Globus pallidus (tissue), 1 donor: ENCODE measurements at regions not wholly inside any gene's neighbourhood (a gene's known extent, or its start where the extent isn't known, plus 50 kb on each side); places are given as distances from the start of the nearest gene placed in this dataset.
A peak's percentile ranks its signal among the peaks of the same experiment; 100 is the strongest.
"Not testable (repeated sequence)": the region's sequence is repeated elsewhere in the genome, so short reads cannot be mapped to it uniquely, and the experiment has no call there.

Source experiments
- DNase-seq: peaks from one replicate; pipeline ENCODE4 v3.0.0-alpha.2; 2015; ENCODE audit warnings: low spot score

DNA sequence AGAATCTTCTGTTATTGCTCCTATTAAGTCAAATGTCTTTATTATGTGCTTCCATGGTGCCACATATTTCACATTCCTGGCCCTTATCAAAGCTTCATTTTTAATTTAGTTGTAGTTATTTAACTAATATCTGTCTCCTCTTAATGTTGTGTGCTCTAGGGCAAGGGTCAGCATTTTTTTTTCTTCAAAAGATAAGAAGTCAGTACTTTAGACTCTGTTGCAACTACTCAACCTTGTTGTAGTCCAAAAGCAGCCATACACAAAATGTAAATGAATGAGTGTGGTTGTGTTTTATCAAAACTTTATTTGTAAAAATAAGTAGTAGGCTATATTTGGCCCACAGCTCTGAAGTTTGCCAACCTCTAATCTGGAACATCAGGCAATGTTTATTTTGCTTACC lies 394.7 kb upstream of the CBLB start:
- DNase-seq = no peak

DNA sequence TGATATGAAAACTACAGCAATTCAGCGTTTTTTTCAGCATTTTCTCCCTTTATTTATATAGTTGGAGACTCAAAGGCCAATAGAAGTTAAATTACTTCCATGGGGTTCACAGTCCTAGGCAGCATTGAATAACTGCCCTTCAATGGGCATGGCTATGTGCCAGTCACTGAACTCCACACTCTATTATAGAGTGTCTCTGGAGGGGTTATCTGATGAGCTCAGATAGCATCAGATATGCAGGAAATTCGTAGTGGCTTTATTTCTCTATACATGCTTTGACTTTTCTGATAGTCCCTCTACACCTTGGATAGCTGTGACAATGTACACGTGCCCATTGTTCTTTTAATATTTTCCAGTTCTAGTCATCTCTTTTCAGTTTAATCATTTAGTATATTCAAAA lies 396.9 kb upstream of the CBLB start:
- DNase-seq = no peak

DNA sequence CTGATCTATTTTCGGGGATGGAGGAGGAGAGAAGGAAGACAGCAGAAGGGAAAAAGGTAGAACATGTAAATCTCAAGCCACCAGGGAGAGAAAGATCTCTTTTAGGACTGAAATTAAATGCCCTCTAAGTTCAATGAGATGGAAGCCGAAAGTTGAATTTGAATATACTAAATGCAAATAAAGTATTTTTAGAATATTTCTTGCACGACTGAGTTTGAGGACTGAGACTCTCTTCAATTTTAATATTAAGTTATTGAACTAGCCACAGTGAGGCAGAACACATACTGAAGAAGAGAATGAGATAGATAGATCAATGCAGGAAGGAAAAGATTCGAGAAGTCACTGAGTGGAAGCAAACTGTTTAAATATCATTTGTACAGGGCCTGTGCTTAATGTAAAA lies 399.9 kb upstream of the CBLB start:
- no peak for DNase-seq

DNA sequence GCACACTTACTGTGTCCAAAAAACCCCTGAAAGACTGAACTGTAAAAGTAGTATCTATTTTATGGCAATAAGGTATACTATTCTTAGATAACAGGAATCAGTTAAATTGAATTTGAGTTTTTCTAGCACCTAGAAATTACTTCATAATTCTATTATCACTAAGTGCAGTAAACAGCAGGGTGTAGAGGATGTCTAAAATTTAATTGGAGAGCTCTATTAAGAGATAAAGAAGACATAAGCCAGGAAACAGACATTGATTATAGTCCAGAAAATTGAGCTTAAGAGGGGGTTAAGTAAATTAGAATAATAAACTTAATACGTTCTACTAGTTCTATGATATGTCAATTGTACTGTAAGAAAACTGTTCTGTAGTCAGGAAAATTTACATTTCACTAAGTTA lies 403.5 kb upstream of the CBLB start:
- DNase-seq = no peak

DNA sequence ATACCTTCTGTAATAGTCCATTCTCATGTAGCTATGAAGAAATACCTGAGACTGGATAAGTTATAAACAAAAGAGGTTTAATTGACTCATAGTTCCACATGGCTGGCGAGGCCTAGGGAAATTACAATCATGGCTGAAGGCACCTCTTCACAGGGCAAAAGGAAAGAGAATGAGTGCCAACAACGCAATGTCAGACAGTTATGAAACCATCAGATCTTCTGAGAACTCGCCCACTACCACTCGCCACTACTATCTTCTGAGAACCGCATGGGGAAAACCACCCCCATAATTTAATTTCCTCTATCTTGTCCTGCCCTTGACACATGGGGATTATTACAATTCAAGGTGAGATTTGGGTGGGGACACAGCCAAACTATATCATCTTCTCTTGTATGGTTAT lies 406.8 kb upstream of the CBLB start:
- no peak for DNase-seq

DNA sequence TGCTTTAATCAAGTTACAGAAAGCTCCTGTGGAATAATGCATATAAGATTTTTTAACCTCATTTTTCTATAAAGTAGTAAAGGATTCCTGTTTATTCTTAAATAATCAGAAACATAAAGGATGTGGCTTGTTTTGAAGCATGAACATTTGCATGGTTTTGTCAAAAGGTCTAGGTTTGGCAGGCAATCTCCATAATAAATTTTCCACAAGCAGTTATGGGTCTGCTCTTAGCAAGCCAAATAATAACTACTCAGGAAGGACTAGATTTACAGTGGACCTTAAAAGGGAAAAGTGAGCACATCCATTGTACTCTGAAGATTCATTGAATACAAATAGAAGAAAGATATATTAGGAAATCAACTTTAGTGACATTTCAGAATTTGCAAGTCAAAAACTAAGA lies 407.3 kb upstream of the CBLB start:
- DNase-seq = no peak

DNA sequence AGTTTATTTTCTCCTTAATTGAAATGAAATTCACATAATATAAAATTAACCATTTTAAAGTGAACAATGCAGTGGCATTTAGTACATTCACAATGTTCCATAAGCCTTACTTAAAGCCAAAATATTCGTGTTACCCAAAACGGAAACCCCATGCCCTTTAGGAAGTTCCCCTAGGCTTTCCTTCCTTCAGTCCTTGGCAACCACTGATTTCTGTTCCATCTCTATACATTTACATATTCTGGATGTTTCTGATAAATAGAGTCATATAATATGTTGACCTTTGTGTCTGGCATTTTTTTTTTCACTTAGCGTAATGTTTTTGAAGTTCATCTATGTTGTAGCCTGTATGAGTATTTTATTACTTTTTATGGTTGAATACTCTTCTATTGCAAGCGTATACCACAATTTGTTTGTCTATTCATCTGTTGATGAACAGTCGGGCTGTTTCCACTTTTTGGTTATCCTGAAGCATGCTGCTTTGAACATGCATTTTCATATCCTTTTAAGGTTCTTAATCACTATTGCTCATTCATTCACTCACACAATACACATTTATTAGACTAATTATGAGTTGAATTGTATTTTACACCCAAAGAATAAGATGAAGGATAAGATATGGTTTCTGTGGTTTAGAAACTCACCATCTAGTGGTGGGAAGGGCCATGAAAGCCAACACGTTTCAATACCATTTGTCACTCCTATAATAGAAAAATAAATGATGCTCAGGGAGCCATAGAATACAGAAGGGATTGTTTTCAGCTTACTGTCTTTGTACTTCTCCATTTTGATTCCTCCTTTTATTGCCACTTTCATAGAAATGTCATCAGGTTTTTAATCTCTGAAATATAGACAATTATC lies 408.2 kb upstream of the CBLB start:
- DNase-seq = no peak

DNA sequence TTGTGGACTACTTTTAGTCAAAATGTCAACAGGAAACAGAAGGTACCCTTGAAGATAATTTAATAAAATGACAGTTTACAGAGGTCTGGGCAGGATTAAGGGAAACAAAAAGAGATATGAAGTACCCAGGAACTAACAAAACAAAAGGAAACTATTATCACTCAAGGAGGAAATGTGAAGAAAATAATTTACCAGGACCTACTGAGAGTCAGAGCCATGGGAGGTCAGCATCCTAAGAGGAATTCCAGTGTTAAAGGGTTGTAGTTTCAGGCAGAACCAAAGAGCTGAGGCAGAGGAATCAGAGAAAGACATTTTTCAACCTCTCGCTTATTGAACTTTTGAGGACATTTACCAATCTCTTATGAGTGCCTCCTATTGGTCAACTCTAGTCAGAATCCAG lies 408.9 kb upstream of the CBLB start:
- no peak for DNase-seq

DNA sequence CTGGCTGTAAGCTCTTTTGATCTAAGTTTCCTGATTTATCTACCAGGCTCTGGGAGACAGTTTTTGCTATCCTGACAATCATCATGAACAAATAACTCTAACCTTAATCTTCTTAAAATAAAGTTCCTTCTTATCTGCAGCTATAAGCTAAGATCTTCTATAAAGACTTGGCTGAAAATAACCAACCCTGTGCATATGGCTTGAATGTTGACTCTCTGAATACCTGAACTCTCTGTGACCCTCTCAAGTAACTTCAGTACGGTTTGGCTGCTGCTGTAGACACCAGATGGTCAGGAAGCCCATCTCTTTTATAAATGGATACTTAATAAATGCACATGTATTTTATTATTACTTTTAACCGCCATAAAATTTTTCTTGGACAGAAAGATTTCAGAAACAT lies 412.4 kb upstream of the CBLB start:
- no peak for DNase-seq

DNA sequence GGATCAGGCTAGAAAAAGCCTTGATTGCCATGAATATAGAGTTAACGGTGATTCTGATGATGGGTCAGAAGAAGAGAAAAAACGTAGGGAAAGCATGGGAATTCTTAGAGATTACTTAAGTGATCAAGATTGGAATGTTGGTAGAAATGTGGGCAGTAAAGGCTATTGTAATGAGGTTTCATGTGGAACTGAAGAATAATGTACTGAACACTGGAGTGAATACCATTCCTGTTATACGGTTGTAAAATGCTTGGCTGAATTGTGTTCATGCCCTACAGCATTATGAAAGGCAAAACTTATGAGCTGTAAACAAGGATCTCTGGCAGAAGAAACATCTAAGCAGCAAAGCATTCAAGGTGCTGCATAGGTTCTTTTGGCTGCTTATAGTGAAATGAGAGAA lies 414.1 kb upstream of the CBLB start:
- DNase-seq = no peak

DNA sequence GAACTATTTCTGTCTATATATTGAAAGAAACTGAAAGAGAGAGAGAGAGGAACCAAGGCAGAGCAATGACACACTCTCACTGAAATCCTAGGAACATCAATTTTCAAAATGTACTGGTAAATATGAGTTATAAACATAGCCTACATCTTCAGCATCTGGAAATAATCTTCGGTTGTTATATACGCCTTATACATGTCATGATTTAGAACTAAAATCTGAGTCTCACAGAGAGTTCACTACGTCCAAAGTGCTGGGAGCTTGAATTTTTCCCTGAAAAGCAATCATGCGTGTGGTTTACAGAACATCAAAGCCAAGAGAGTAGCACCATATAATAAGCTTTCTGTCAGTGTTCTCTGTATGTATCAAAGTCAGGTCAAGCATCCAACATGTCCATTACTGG lies 420.0 kb upstream of the CBLB start:
- DNase-seq = no peak

DNA sequence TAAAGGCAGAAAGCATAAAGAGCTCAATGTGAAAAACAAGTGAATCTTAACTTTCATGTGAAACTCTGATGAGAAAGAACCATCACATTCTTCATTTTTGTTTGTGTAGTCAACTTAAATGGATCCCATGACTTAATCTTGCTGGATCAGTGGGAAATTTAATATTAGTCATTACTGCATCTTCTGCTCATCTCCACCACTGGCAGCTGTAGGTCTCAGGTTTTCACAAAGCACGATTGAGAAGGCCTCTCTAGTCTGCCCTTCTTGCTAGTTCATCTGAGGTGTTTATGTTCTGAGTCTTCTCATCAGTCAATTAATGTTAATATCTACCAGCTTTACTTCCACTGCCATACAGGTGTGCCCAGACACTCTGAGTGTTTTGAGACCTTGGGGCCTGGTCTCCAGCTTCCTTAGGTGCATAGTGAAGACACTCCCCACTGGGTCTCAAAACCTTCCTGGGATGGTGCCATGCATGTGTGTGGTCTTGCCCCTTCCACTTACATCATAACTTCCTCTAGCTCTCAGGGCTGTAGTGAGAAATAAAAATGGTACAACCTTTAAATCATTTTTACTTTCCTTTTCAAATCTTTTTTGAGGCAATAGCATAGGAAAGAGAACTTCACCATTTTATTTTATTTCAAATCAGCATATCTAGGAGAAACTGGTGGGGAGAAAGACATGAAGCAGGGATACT lies 421.6 kb upstream of the CBLB start:
- DNase-seq = no peak

DNA sequence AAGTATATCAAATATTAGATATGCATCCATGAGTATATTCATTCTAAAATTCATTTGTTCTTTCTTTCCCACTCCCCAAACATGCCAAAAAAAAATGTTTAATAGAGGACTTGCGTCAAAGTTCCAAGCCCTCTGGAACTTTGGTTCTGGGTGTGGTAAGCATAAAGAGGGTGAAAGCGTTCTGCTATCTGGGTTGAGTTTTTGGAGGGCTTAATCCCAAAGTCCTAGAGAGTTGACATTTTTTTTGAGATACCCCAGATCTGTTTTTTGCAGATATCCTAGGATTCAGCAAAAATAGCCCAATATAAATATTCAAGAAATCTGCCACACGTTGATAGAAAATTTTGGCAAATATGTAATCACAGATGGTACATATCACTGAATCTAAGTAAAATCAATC lies 424.3 kb upstream of the CBLB start:
- no peak for DNase-seq

DNA sequence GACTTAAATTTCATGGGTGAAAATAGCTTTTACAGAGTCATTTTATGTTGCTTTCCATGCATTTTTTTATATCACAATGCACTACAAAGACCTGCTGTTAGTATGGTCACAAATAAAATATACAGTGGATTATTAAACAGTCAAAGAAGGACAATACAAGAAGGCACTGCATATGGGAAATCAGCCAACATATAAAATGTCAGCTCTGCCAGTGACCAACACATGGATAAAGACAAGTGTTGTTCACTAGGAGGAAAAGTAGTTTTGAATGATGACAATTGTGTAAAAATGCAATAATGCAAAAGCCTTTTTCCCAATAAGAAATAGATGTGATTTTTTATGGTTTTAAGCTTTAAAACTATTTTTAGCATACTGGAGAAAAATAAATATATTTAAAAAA lies 425.3 kb upstream of the CBLB start:
- DNase-seq = peak; percentile 24

DNA sequence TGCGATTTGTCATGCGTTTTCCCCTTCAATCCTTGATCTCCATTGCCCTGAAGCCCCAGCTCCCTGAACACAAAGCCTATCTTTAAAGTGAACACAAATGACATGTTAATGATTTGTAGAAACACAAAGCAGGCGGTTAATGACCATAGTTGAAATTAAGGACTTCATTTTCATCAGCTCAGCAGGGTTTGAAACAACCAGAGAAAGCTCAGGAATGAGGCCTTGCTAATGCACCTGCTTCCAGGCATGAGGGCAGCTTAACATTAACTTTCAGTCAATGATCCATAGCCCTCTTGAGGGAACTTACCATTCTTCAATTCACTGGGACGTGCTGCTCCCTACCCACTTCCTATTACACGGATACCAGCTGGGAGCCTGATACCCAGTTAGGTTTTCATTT lies 427.2 kb upstream of the CBLB start:
- DNase-seq = no peak

DNA sequence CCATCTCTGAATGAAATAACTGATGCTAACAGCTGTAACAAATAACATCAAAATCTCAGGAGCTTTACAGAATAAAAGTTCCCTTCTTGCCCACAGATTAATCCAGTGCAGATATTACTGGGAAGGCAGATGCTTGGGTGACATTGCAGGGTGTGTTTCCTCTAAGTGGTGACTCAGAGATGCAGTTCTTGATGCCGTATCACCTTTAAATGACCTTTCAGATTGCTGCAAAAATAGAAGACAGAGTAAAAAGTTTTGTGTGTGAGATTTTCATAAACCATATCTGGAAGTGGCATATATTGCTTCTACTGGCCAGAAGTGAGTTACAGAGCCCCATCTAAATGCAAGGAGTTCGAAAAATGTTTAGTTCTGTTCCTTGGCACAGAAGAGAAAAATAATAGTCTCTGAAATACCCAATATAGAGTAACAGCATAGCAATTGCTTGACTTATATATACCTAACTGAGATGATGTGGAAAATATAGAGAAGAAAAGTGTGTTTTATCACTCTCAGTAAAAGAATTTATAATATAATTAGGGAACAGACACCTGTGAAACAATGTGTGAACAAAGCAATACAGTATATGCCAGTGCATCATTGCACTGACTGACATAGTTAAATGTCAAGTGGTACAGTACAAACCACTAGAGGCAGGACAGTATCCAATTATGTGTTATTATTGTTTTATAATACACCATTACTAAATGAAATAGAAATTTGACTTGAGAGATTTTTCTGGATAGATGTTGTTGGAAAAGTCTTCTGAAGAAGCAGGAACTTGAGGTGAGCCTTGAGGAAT lies 430.7 kb upstream of the CBLB start:
- no peak for DNase-seq

DNA sequence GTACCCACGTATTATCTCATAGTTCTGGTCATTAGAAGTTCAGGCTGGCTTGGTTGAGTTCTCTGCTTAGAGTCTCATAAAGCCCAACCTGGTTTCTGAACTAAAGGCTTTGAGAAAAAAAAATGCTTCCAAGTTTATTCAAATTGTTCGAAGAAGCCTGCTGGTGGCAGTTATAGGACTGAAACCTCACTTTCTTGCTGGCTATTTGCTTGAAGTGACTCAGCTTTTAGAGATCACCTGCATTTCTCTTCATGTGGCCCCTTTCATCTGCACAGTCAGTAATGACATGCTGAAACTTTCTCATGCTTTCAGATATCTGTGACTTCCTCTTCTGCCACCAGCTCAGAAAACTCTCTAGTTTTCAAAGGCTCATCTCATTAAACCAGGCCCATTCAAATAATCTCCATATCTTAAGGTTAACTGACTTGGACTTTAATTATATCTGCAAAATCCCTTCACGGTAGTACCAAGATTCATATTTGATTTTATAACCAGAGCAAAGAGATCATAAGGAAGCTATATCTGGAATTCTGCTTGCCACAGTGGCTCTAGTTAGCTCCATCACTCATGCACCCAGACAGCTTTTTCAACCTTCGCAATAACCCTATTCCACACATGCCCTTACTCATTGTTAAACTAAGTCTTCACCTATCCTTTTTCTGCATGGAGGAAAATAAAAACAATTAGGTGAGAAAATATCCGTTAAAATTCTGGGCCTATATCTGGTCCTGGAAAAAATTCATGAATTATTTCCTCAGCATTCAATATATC lies 433.8 kb upstream of the CBLB start:
- no peak for DNase-seq

DNA sequence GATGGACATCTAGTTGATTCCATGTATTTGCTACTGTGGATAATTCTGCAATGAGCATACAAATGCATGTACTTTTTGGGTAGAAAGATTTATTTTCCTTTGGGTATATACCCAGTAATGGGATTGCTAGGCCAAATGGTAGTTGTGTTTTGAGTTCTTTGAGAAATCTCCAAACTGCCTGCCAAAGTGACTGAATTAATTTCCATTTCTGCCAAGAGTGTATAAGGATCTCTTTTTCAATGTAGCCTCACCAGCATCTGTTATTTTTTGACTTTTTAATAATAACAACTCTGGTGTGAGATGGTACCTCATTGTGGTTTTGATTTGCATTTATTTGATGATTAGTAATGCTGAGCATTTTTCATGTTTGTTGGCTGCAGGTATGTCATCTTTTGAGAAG lies 435.0 kb upstream of the CBLB start:
- no peak for DNase-seq

DNA sequence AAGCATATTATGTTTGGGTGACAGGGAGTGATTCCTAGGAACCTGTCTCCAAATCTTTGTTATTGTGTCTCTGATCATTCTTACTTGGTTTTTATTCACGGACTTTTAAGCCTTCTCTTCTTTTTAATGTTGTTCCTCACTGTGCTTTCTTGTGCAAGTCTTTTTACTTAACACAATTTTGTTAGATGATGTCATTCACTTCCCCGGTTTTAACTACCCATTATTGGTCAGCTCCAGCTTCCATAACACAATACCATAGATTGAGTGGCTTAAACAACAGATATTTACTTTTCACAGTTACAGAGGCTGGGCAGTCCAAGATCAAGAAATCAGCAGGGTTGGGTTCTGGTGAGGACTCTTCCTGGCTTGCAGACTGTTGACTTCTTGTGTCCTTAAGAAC lies 436.3 kb upstream of the CBLB start:
- DNase-seq = no peak

DNA sequence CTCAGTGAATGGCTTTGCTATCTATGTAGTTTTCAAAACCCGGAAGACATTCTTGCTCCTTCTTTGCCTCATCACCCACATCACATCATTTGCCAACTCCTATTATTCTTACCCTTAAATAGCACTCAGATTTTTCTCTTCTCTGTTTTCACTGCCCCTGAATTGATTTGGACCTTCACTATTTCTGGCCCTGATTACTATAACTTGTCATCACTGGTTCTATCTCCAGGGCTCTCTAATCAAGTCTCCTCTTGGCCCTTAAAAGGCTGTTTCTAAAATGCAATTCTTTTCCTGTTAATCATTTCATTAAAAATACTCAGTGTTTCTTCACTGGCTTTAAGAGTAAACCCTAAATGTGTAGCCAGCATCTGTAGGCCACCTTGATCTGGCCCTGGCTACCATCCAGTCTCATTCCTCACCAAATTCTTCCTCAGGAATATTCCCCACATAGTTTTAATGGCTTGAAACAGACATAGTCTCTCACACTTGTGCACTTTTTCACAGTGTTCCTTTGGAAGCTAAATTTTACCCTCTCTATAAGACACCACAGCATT lies 437.1 kb upstream of the CBLB start:
- DNase-seq = no peak

DNA sequence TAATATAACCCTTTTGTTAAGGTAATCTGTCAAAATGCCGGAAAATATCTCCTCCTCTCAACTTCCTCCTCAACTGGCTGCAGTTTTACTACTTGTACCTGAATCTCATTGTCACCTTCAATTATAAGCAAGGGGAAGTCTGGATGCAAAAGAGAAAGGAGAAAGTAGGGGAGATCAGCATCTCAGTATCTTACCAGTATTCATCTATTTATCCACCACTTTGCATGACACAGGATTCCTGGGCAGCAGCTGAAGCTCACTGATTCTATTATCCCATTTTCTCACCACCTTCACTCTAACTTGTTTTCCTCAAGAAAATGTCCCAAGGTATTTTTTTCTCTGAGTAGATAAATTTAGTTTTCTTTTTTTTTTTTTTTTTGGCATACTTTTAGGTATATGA lies 440.5 kb upstream of the CBLB start:
- DNase-seq = no peak

DNA sequence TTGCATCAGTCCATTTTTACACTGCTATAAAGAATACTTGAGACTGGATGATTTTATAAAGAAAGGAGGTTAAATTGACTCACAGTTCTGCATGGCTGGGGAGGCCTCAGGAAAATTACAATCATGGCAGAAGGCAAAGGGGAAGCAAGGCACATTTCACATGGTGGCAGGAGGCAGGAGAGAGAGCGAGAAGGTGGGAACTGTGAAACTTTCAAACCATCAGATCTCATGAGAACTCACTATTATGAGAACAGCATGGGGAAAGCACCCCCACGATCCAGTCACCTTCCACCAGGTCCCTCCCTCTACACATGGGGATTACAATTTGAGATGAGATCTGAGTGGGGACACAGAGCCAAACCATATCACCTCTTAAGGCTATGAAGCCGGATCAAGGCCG lies 441.0 kb upstream of the CBLB start:
- not testable (repeated sequence) for DNase-seq
